ENCODE measurements at regions not wholly inside any gene's neighbourhood (a gene's known extent, or its start where the extent isn't known, plus 50 kb on each side); places are given as distances from the start of the nearest gene placed in this dataset.
"Not testable (repeated sequence)": the region's sequence is repeated elsewhere in the genome, so short reads cannot be mapped to it uniquely, and the experiment has no call there.

GRCh38 chr11:70886256-70886655 is 366.1 kb downstream of the SHANK2 start:
- DNase-seq = no peak

GRCh38 chr11:70886676-70887541 is 365.5 kb downstream of the SHANK2 start:
- DNase-seq = no peak

- DNase-seq = no peak
Measured at GRCh38 chr11:70887542-70887827, 364.9 kb downstream of the SHANK2 start.

- no peak for DNase-seq
Measured at GRCh38 chr11:70888061-70888460, 364.3 kb downstream of the SHANK2 start.

GRCh38 chr11:70889411-70889810 is 363.0 kb downstream of the SHANK2 start:
- DNase-seq = no peak

GRCh38 chr11:70891844-70892380 is 360.5 kb downstream of the SHANK2 start:
- DNase-seq = no peak

- DNase-seq = no peak
Measured at GRCh38 chr11:70892889-70893288, 359.5 kb downstream of the SHANK2 start.

- DNase-seq = no peak
Measured at GRCh38 chr11:70894566-70895365, 357.6 kb downstream of the SHANK2 start.

- no peak for DNase-seq
Measured at GRCh38 chr11:70895366-70895670, 357.1 kb downstream of the SHANK2 start.

- DNase-seq = no peak
Measured at GRCh38 chr11:70897429-70897828, 354.9 kb downstream of the SHANK2 start.

GRCh38 chr11:70899616-70900015 is 352.8 kb downstream of the SHANK2 start:
- no peak for DNase-seq

- no peak for DNase-seq
Measured at GRCh38 chr11:70900540-70900939, 351.8 kb downstream of the SHANK2 start.

GRCh38 chr11:70901951-70902521 is 350.3 kb downstream of the SHANK2 start:
- no peak for DNase-seq

- not testable (repeated sequence) for DNase-seq
Measured at GRCh38 chr11:70903229-70903628, 349.1 kb downstream of the SHANK2 start.

- DNase-seq = no peak
Measured at GRCh38 chr11:70906101-70906500, 346.3 kb downstream of the SHANK2 start.

GRCh38 chr11:70908223-70908622 is 344.2 kb downstream of the SHANK2 start:
- DNase-seq = no peak

GRCh38 chr11:70910835-70911234 is 341.5 kb downstream of the SHANK2 start:
- DNase-seq = no peak

- peak; percentile 13 for DNase-seq
Measured at GRCh38 chr11:70912226-70912840, 340.0 kb downstream of the SHANK2 start.

- no peak for DNase-seq
Measured at GRCh38 chr11:70913715-70914231, 338.6 kb downstream of the SHANK2 start.

- DNase-seq = no peak
Measured at GRCh38 chr11:70914496-70914895, 337.9 kb downstream of the SHANK2 start.

- DNase-seq = no peak
Measured at GRCh38 chr11:70915158-70915985, 337.0 kb downstream of the SHANK2 start.

GRCh38 chr11:70916351-70916750 is 336.0 kb downstream of the SHANK2 start:
- DNase-seq = no peak

All from stimulated activated CD4-positive, alpha-beta T cell treated with anti-CD3 and anti-CD28 coated beads, Interleukin-1b, Interleukin-23, amount 100 ng/mL, for 48 hours (primary cell).